Left hindlimb (tissue), 1 donor: ENCODE measurements at regions not wholly inside any gene's neighbourhood (a gene's known extent, or its start where the extent isn't known, plus 50 kb on each side); places are given as distances from the start of the nearest gene placed in this dataset.

Source experiments
- DNase-seq: peaks from one replicate; pipeline ENCODE4 v3.0.0-alpha.2; 2018

- DNase-seq, result peak; percentile 17
Measured at GRCh38 chr10:124346831-124347230, 71.9 kb downstream of the OAT start.

DNA sequence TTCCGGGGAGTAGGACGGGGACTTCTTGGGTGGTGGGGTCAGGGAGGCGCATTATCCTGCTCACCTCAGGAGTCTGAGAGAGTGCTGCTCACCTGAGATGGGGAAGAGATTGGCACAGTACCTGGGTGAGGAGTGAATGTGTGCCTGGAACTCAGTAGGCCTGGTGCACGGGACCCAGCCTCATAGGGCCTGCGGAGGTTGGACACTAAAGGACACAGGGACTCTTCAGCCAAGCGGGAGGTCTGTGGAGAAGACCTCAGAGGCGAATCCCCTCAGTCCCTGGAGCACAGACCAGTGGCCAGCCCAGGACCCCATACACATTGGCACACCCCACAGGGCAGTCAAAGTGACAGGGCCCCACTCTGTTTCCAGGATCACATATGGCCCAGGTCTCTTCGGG, 73.2 kb downstream of the OAT start:
- DNase-seq, result no peak

DNA sequence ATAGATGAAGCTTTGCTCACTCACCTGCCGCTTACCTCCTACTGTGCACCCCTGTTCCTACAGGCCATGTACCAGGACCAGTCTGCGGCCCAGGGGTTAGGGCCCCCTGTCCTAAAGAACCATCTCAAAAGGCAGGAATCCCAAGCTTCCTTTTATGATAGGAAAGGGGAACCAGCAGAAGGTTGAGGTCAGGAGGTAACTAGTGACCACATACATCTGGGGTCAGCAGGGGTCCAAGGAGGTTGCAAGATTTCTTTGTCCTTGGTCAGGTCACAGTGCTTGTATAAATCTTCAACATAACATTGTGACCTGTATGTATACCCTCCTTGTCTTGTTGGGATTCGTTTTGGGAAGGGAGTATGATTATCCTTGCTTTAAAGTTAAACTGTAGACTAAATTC, 73.8 kb downstream of the OAT start:
- no peak for DNase-seq

DNA sequence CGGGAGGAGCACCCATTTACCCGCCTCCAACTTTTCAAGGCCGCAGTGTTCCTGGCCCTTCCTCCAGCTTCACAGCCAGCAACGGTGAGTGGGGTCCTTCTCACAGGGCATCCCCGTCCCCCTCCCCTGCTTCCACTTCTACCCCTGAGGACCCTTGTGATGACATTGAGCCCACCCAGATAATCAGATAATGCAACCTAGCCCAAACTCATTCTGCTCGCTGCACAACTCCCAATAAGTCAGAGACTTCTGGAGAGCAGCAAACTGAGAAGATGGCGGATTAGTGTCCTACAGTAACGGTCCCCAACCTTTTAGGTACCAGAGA, 74.5 kb downstream of the OAT start:
- DNase-seq, result no peak

DNA sequence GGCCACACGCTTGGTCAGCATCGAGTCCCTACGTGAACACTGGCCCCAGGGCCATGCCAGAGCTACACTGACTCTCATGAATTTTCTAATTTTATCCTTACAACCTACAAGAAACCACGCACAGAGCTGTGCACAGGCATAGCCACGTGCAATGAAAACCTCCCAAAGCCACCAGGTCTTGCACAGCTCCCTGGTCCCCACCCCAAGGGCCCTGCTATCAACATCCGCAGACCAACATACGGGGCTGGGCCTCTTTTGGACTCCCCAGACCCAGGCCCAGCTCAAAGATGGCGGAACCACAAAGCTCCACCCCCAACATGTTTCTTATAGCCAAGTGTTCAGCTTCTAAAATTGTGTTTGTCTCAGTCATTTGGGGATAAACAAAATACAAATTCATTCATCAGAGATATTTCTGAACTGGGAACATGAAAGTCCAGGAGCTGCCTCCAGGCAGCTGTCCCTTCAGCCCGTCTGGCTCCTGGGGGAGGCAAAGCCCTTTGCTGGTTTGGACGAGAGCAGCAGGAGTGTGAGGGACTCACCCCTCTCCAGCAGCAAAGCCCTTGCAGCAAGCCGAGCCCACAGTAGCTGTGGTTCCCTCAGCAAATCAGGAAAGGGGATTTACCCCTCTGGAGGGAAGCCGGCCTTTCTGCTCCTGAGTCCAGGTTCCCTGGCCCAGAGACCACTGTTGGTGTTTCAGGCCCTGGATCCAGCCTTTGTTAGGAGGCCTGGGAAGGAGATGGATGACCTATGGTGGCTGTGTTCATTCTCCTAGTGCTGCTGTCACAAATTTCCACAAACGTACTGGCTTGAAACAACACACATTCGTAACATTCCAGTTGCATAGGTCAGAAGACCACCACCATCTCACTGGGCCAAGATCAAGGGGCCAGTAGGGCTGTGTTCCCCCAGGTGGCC, 75.1 kb downstream of the OAT start:
- DNase-seq, result peak; percentile 16

GRCh38 chr10:124342821-124343170, 75.9 kb downstream of the OAT start:
- DNase-seq, result no peak

DNA sequence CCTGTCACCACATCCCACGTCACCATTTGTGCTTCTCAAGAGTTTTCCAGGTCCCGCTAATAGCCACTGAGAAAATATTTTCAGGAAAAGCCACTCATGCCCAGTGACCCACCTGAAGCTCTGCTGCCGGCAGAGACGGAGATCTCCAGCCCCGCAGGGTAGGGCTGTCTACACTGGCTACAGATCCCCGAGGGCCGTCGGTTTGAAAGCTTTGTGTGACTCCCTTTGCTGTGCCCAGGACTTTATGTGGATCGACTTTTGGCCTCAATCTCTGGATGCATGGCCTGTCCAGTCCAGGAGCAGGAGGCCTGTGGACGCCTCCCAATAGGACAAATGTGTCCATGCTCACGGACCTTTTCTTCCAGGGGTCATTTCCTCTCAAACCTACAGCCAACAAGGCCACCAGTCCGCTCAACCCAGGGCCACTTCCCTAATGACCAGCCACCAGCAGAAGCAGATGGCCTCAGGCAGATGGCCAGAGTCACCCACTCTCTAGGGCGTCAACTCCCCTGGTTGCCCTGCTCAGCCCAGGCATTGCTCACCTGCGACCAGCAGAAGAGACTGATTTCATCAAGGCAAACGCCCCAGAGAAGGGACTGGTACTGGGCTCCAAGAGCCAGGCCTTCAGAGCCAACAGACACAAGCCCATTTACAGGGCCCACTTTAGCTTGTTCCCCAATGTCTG, 76.4 kb downstream of the OAT start:
- peak; percentile 22 for DNase-seq

DNA sequence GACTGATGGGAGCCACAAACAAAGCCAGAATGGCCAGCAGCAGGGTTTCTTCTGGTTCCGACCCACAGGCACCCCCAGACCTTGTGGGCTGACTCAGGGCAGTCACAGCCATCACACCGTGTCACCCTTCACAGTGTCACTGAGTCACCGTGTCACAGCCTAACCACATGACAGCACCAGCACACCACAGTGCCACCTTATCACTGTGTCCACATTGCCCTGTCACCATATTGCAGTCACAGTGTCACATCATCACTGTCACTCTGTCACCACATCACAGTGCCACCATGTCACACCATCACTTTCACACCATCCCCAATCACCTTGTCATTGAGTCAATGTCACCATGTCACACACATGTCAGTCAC, 77.0 kb downstream of the OAT start:
- no peak for DNase-seq

DNA sequence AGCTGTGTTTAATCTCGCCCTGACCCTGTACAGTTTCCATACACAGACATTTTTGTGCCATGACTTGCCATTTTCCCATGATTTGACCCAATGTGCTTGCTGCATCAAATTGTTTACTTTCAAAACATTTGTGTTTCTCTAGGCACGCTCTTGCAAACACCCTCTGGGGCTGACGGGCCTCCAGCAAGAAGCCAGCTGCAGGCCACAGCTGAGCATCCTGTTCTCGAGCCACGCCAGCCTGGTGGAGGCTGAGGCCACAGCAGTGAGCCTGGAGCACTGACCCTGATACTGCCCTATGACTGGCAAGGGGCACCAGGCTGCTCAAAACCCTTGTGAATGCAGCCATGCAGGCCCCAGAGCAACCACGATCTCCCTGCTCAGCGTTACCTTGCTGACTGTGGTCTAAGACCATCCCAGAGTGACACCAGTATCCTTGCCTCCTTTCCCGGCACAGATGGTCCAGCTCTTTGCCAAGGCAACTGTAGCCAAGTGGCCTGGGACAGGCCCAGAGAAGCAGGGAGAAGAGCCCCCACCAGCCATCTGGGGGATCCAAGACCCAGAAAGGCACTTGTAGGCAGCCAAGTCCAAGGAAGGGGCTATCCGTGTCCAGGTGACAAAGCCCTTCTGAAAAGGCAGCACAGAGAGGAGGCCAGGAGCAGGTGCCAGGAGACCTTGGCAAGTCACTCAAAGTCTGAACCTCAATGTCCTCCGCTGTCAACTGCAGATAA, 78.5 kb downstream of the OAT start:
- DNase-seq, result peak; percentile 22

- DNase-seq, result no peak
Measured at GRCh38 chr10:124339119-124340032, 79.3 kb downstream of the OAT start.

DNA sequence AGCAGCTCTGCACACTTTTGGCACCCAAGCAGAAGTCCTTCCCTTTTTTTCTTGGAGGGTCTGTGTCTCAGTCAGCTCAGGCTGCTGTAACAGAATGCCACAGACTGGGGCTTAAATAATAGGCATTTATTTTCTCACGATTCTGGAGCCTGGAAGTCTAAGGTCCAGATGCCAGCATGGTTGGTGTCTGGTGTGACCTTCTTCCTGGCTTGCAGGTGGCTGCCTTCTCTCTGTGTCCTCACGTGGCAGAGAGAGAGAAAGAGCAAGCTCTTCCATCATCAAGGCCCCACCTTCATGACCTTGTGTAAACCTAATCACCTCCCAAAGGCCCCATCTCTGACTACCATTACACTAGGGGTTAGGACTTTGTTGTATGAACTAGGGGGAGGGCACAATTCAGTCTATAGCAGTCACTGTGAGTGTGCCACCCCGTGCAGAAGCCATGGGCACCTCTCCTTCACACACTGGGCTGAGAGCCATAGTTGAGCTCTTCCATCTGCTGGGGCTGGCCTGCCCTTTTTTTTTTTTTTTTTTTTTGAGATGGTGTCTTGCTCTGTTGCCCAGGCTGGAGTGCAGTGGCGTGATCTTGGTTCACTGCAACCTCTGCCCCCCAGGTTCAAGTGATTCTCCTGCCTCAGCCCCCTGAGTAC, 80.3 kb downstream of the OAT start:
- no peak for DNase-seq

DNA sequence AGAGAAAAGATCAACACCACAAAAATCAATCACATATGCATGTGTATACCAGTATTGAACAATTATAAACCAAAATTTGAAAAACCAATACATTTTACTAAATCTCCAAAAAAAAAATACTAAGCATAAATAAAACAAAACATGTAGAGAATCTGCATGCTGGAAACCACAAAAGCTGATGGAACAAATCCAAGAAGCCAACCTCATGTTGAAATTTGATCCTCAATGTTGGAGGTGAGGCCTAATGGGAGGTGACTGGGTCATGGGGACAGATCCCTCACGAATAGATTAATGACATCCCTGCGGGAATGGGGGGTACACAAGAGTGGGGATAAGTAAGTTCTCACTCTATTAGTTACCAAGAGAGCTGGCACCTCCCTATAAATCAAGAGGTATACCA, 82.5 kb downstream of the OAT start:
- DNase-seq, result no peak

- DNase-seq, result no peak
Measured at GRCh38 chr10:124333931-124334330, 84.8 kb downstream of the OAT start.

GRCh38 chr10:124332426-124332825, 86.3 kb downstream of the OAT start:
- no peak for DNase-seq

DNA sequence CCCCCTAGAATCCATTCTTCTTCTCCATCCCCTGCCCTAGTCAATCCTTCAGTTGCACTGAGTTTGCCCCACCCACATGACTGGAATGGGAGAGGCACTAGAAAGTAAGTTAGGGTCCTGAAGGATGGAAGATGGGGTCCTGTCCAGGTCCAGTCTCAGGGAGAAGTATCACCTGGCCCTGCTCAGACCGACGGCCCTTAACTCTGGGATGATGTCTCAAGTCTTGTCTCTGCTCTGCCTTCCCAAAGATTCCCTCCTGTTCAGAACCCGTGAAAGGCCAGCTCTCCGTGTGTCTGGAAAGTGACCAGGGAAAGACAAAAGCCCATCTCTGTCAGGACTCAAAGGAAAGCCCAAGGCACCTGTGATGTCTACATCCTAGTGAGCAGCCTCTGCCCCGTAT, 88.8 kb downstream of the OAT start:
- DNase-seq, result no peak

DNA sequence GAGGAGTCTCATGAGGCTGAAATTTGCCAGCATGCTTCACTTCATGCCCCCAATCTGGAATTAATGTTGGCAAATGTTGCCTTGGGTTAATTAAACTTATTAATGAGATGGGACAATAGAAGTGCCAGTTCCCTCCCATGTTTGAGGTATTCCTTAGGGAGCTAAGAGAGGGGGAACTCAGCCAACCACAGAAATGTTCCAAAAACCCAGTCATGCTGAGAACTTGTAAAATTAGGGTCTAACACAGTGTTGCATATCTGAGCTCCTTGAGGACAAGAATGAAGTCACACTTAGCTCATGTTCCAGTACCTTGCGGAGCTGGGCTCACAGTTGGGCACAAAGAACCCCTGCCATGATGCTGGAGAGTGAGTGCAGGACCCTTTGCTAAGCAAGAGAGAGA, 89.4 kb downstream of the OAT start:
- DNase-seq, result no peak

GRCh38 chr10:124328477-124329220, 90.1 kb downstream of the OAT start:
- DNase-seq, result no peak

DNA sequence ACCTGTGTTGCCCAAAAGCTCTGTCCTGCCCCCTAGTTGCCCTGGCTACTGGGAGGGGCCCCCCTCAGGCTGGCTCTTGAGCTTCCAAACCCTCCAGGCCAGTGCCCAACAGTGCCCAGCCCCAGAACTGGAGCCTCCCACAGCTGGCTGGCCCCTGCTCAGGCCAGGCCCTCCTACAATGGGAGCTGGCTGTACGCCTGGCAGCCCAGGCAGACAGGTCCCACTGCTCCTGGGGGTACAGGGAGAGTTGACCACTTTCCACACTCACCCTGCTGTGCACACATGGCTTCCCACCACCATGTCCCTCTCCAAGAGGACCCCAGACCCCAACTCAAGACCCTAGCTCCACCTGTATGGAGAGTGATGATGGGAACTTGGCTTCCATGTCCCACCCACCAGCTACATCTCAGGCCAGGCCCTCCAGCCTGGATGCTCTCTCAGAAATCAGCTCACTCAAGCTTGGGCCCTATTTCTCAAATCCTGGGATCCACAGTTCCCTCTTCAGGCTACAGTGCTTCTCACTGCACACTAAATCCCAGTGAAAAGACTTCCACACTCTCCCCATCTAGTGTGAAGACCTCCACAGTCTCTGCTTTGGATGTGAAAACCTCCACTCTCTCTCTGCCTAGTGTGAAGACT, 92.6 kb downstream of the OAT start:
- DNase-seq, result peak; percentile 16

- peak; percentile 18 for DNase-seq
Measured at GRCh38 chr10:124325633-124325914, 93.1 kb downstream of the OAT start.

GRCh38 chr10:124324856-124325632, 93.7 kb downstream of the OAT start:
- peak; percentile 21 for DNase-seq

DNA sequence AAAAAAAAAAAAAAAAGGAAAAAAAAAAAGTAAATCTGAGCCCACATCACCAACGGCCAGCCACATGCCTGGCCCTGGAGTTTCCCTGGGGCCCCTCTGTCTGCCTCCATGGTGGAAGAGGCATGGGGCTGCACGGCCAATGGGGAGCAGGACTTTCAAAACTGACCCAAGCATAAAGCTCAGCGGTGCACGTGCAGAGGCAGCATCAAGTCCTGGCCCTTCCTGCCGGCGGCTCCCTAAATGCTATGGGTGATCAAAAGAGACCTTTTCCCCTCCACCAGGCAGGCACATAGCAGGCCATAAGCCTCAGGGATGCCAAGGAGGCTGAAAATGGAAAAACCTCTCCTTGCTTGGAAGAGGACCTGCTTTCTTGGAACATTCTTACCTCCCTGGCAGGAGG, 94.3 kb downstream of the OAT start:
- no peak for DNase-seq
